SIG-M5 treated with dmso at 0.1 percent for 504 hours (cell line): ENCODE measurements at regions not wholly inside any gene's neighbourhood (a gene's known extent, or its start where the extent isn't known, plus 50 kb on each side); places are given as distances from the start of the nearest gene placed in this dataset.

Source experiments
- DNase-seq: peaks from one replicate; lab custom pipeline; 2025; ENCODE audit not compliant: unreplicated experiment; lab: John Stamatoyannopoulos, UW

DNA sequence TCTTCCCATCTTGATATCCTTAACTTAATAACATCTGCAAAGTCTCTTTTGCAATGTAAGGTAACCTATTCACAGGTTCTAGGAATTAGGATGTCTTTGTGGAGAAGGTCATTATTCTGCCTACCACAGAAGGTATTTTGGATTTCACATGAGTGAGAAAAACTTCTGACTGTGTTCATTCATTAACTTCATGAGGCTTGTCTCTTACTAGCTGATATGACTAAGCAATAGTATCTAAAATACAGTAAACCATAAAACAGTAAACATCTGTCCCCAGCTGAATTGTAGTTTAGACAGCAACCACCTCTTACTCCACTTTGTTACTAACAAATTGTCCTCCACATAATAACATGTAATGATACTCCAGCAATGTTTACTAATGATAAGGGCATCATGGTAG lies 198.1 kb downstream of the SEC23A start:
- DNase-seq: no peak

DNA sequence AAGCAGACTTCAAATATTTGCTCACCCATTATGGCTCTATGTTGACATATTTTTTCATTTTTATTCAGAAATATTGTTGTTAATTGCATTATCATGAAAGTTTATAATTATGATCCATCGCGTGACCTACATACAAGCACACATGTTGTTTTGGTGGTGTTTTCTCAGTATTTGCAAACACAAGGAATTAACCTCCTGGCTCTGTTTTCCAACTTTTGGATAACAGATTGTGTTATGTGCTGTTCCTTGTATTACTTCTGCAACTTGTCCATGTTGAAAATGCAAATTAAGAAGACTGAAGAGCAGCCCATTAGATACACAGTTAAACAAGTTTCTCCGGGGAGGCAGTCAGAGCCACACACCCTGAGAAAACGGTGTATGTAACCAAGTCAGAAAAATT lies 201.2 kb downstream of the SEC23A start:
- DNase-seq: no peak

DNA sequence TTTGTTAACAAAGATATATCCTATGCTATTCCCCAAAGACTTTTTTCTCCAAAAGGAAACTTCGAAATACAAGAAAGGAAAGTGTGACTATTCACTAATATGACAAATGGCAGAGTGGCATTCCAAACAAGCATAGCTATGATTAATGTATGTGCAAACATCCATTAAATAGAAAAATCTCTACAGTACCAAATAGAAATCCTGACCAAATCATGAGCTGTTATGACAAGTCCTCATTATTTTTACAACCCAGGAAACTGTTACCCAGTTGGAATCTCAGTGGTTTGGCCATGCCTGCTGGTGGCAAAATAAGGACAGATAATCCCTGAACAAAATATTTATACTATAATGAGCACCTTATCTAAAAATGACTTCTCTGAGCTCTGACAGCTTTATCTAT lies 202.1 kb downstream of the SEC23A start:
- DNase-seq: no peak

- no peak for DNase-seq
These were observed 215.3 kb downstream of the SEC23A start for GRCh38 chr14:38887696-38888095.

- no peak for DNase-seq
These were observed 218.9 kb downstream of the SEC23A start for GRCh38 chr14:38884109-38884508.

DNA sequence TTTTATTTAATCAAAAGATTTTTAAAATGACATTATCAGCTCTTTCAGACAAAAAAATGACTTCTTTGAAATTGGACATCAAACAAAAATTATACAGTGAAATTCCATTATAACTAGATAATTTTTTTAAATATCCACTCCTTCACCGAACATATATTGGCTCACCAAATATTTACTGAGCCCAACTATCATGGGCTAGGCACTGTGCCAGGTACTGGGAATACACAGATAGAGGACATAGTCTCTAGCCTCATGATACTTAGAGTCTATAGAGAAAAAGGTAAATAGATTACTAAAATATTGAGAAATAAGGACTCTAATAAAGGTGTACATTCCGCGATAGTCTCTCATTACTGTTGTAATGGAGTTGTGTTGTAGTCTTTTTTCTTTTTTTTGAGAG lies 219.9 kb downstream of the SEC23A start:
- DNase-seq: no peak

DNA sequence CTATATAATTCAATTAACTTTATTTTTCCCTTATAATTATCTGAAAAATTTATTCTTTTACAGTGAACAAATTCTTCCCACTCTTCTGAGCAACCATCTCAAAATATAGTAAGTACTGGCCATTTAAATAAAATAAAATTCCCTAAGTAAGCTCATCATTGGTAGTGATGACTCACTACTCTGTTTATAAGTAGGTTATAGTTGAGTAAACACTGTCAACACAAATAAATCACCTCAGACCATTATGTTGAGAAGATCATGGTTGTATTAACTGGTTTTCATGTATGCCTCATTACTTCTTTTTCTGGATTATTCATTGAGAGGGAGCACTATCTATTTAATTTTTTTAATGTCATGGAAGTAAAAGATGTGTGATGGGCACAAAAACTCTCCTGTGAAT lies 220.5 kb downstream of the SEC23A start:
- no peak for DNase-seq

DNA sequence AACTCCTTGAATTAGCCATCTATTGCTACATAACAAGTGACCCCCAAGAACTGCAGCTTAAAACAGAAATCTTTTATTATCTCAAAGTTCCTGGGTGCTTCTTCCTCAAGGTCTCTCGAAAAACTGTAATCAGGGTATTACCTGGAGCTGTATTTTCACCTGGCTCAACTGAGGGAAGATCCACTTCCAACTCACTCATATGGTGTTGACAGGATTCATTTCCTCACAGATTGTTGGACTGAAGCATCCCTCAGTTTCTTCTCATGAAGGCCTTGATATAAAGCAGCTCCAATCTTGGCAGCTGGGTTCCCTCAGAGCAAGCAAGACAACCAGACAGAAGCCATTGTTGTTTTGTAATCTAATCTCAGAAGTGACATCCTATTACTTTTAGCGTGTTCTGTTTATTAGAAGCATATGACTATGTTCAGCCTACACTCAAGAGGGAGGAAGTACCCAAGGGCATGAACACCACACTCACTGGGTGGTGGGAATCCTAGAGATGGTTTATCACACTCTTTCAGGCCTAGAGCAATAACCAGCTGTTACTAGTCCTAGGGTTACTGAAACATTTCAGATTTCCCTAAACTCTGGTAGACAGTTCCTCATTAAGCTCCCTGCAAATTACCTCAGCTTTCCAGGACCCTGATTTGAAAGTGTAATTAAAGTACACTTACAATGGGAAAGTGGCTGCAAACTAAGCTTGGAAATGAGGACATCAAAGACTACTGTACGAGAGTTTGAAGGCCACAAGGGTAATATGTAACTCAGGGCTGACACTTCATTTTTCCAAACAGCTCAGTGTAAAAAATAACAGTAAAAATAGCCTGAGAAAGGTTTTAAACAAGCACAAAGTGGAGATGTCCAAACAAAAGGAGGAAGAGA lies 222.2 kb downstream of the SEC23A start:
- no peak for DNase-seq

- DNase-seq: no peak
These were observed 225.2 kb downstream of the SEC23A start for GRCh38 chr14:38877744-38878388.

GRCh38 chr14:38874721-38875120 lies 228.3 kb downstream of the SEC23A start:
- no peak for DNase-seq

- peak; percentile 9 for DNase-seq
These were observed 229.0 kb downstream of the SEC23A start for GRCh38 chr14:38873941-38874612.

- DNase-seq: no peak
These were observed 232.7 kb downstream of the SEC23A start for GRCh38 chr14:38870296-38870836.

DNA sequence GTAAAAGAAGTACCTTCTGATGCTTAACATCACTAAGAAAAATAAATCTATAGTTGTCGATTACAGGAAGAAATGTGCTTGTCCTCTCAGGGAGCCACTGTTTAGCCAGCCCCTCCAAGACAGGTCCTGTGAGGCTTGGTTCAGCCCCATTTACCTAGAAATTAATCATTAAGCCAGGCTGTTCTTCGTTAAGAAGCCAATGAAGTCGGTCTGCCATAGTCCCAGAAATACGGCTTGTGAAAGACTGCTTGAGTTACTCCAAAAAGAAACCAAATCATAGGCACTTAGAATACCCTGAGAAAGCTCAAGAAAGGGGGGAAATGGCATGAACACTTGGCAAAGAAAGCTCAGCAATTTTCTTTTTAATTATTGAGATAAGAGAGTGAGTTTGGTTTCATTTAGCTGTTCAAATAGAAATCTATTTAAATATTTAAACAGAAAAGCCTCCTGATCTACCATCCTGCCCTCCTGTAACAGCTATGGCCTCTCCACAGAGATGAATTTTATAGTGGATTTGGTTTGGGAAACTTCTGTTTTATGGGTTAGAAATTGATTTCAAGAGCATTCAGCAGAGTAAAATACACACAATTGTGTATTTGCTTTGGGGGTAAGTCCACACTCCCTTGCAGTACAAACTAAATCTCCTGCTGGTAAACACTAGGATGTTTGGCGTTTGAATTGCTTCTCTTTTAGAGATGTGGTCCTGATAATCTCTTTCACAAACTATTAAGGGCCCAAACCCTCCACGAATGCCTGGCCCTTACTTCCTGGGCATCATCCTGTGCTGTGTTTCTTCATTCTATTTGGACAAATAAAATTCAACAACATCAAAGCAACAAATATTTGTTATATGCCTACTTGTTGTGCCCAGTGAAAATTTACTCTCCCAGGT lies 234.4 kb downstream of the SEC23A start:
- no peak for DNase-seq

- DNase-seq: peak; percentile 45
These were observed 235.4 kb downstream of the SEC23A start for GRCh38 chr14:38867561-38868150.

DNA sequence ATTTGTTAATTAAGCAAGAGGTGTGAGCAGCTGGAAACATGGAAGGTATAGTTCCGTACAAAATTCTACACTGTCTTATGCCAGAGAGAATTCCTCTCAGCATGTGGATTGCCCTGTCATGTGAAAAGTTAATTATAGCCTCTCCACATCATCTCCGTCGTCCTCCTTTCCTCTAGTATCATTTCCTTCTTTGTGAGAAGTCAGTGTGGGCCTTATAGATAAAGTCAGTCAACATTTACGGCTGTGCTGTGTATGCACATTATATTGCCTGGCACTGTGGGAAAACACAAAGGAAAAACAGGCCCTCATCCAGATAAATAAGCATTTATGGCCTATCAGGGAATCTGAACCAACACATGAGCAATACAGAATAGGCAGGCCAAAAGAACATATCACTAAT lies 236.6 kb downstream of the SEC23A start:
- no peak for DNase-seq

GRCh38 chr14:38862366-38862765 lies 240.7 kb downstream of the SEC23A start:
- DNase-seq: no peak

- no peak for DNase-seq
These were observed 242.5 kb downstream of the SEC23A start for GRCh38 chr14:38860530-38860929.

- no peak for DNase-seq
These were observed 246.2 kb downstream of the SEC23A start for GRCh38 chr14:38856798-38857197.

- no peak for DNase-seq
These were observed 247.5 kb downstream of the SEC23A start for GRCh38 chr14:38855513-38855912.

DNA sequence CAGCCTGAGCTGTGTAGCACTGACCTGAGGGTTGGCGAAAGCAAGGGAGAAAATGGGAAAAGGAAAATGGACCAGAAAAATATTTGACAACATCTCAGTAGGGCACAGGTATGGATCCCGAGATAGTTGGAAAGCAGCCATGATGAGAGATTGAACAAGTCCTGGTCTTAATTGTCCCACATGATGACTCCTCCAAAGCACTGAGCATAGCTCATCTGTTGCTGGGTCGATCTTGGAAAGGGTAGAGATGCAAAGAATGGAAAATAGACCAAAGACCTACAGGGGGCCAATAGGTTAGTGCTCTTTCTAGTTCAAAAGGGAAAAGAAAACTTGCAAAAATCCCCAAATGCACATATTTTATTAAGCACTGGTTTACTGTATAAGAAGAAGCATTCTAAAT lies 251.9 kb downstream of the SEC23A start:
- no peak for DNase-seq
